ENCODE measurements at regions not wholly inside any gene's neighbourhood (a gene's known extent, or its start where the extent isn't known, plus 50 kb on each side); places are given as distances from the start of the nearest gene placed in this dataset.

- Histone ChIP-seq H3K9me2 (ENCODE audit: insufficient read depth) (no peaks in the 10 kb centered on the region), H3K27ac (ENCODE audit: low read depth, low read length) (no peak overlapping the region), H3K4me3 (replicated peaks in 1 of 2; ENCODE audit: low read depth in 1 of 2, low read length in 2 of 2) (no peak overlapping the region), H3K9me3 (ENCODE audit: control insufficient read depth in 1 of 2, insufficient read depth in 1 of 2, low read depth in 1 of 2, low read length in 2 of 2) (no peaks in the 10 kb centered on the region), H3K36me3 (ENCODE audit: control insufficient read depth in 1 of 2, insufficient read depth in 2 of 2, low read length in 2 of 2) (no peaks in the 10 kb centered on the region), H3K4me1 (ENCODE audit: control insufficient read depth in 1 of 2, insufficient read depth in 2 of 2, low read length in 2 of 2) (no peaks in the 10 kb centered on the region), H3K79me2 (ENCODE audit: insufficient read depth, low read length) (no peaks in the 10 kb centered on the region), H3K9ac (ENCODE audit: low read length) (no peak overlapping the region), H3K27me3 (ENCODE audit: insufficient read depth, low read length) (peaks cover 5% of the 10 kb centered on the region; the same call in 1 of the 2 replicates), H4K20me1 (ENCODE audit: insufficient read depth) (no peaks in the 10 kb centered on the region), H2AFZ (ENCODE audit: low read depth, low read length, poor library complexity, severe bottlenecking) (no peak overlapping the region), H3K4me2 (ENCODE audit: low read length) (no peak overlapping the region)
- ChIA-PET POLR2A (no interaction called here), CTCF (no interaction called here), RAD21 (ENCODE audit: low non-redundant PET in 1 of 2, low total read pairs in 2 of 2, uncharacterized antibody in 2 of 2, unreplicated experiment in 2 of 2) (no interaction called here)
- BruUV-seq (replicated peaks): no TSS peak
- TF ChIP-seq RAD21 (IDR thresholded peaks at IDR 0.05; ENCODE audit: low read depth): no peak
- no peak for TF ChIP-seq ZBTB33 (IDR thresholded peaks at IDR 0.05; ENCODE audit: extremely low read depth, insufficient replicate concordance, low read length)
- TF ChIP-seq JUND (IDR thresholded peaks at IDR 0.05): no peak
- no peak for TF ChIP-seq REST (IDR thresholded peaks at IDR 0.05; ENCODE audit: low read depth)
- no peak for TF ChIP-seq EZH2 (IDR thresholded peaks at IDR 0.05)
- no peak for TF ChIP-seq ZNF274 (IDR thresholded peaks at IDR 0.05; ENCODE audit: low read depth, low read length)
- TF ChIP-seq YY1 (IDR thresholded peaks at IDR 0.05; ENCODE audit: extremely low read depth, insufficient replicate concordance, low read depth, low read length): no peak
- TF ChIP-seq CTCF (IDR thresholded peaks at IDR 0.05 in 2 of 3, conservative IDR thresholded peaks at IDR 0.05 in 1 of 3; ENCODE audit: borderline replicate concordance in 1 of 3, insufficient read depth in 1 of 3, low read depth in 2 of 3, low read length in 2 of 3): no peak
- no peak for ATAC-seq
- intact Hi-C loops (cut with micrococcal nuclease): no loop called here
- no peak for DNase-seq (ENCODE audit: low read depth, low spot score)
Observed at GRCh38 chr18:25729072-25729471, 361.3 kb downstream of the SS18 start.

Measured in HCT116 (cell line).